ENCODE measurements at regions not wholly inside any gene's neighbourhood (a gene's known extent, or its start where the extent isn't known, plus 50 kb on each side); places are given as distances from the start of the nearest gene placed in this dataset.

GRCh38 chr1:216832192-216832591 lies 109.0 kb upstream of the ESRRG start:
- no peak for TF ChIP-seq SIN3A (IDR thresholded peaks at IDR 0.05; ENCODE audit: borderline replicate concordance, insufficient read depth, low read length)
- TF ChIP-seq POLR2AphosphoS5 (IDR thresholded peaks at IDR 0.05; ENCODE audit: low read depth, low read length), result no peak

Data from PFSK-1 (cell line).